Endodermal cell (in vitro differentiated cells): ENCODE measurements at regions not wholly inside any gene's neighbourhood (a gene's known extent, or its start where the extent isn't known, plus 50 kb on each side); places are given as distances from the start of the nearest gene placed in this dataset.
"Not testable (repeated sequence)": the region's sequence is repeated elsewhere in the genome, so short reads cannot be mapped to it uniquely, and the experiment has no call there.

ENCODE experiments used
- DNase-seq: peaks from one replicate; pipeline ENCODE4 v3.0.0-alpha.2; 2017
- H3K27ac ChIP-seq: 2 replicates; pipeline ENCODE4 v1.5.1; 2013; ENCODE audit warnings: mild to moderate bottlenecking, low read depth, low read length, moderate library complexity
- H3K27me3 ChIP-seq: 2 replicates; pipeline ENCODE4 v1.6.1; 2013; ENCODE audit warnings: mild to moderate bottlenecking, low read length, moderate library complexity; ENCODE audit not compliant: insufficient read depth, control insufficient read depth, poor library complexity, severe bottlenecking
- H3K36me3 ChIP-seq: 2 replicates; pipeline ENCODE4 v1.7.0; 2013; ENCODE audit warnings: mild to moderate bottlenecking, low read length, moderate library complexity; ENCODE audit not compliant: control insufficient read depth, insufficient read depth
- H3K4me1 ChIP-seq: one replicate; pipeline ENCODE4 v1.7.0; 2013; ENCODE audit warnings: low read length; ENCODE audit not compliant: control insufficient read depth, insufficient read depth
- H3K4me3 ChIP-seq: 2 replicates; pipeline ENCODE4 v1.5.1; 2013; ENCODE audit warnings: mild to moderate bottlenecking, low read length, moderate library complexity
- H3K9ac ChIP-seq: 2 replicates; pipeline ENCODE4 v1.6.1; 2013; ENCODE audit warnings: mild to moderate bottlenecking, low read length, moderate library complexity; ENCODE audit not compliant: poor library complexity, severe bottlenecking; ENCODE audit errors: extremely low read depth
- H3K9me3 ChIP-seq: 2 replicates; pipeline ENCODE4 v1.6.1; 2013; ENCODE audit warnings: mild to moderate bottlenecking, low read length, moderate library complexity; ENCODE audit not compliant: control insufficient read depth
- H3K27ac Mint-ChIP-seq: 2 replicates; pipeline ENCODE4 v1.8.0; 2020; ENCODE audit warnings: mixed read lengths
- H3K27me3 Mint-ChIP-seq: 2 replicates; pipeline ENCODE4 v1.8.0; 2021; ENCODE audit warnings: mild to moderate bottlenecking, mixed read lengths; ENCODE audit not compliant: insufficient read depth
- H3K36me3 Mint-ChIP-seq: 2 replicates; pipeline ENCODE4 v1.8.0; 2020; ENCODE audit warnings: low read depth, mixed read lengths
- H3K4me1 Mint-ChIP-seq: 2 replicates; pipeline ENCODE4 v1.8.0; 2020; ENCODE audit warnings: mixed read lengths
- H3K4me3 Mint-ChIP-seq: 2 replicates; pipeline ENCODE4 v1.8.0; 2020; ENCODE audit warnings: mild to moderate bottlenecking, moderate library complexity, mixed read lengths
- H3K9me3 Mint-ChIP-seq: 2 replicates; pipeline ENCODE4 v1.8.0; 2020; ENCODE audit warnings: mild to moderate bottlenecking, mixed read lengths
- CTCF ChIP-seq: fragments of 200-600 bp; sonication (generic); conservative IDR thresholded peaks from 2 replicates; pipeline ENCODE4 v1.5.0; 2021; ENCODE audit warnings: antibody characterized with exemption, mild to moderate bottlenecking
- WGBS, 2 experiments: methylation state at CpG; one replicate each; pipeline versions ENCODE4 v1.1.5 to v1.1.7; 2013; ENCODE audit warnings: missing lambda C conversion rate in 2 of 2, mixed read lengths in 1 of 2; ENCODE audit not compliant: insufficient coverage in 1 of 2, insufficient read length in 1 of 2; 5-methylcytosine and 5-hydroxymethylcytosine counted together

- Histone ChIP-seq H3K4me1 (no peaks in the 10 kb centered on the region), H3K4me3 (no peak overlapping the region), H3K27me3 (no peaks in the 10 kb centered on the region), H3K27ac (no peak overlapping the region), H3K9ac (no peak overlapping the region), H3K36me3 (no peaks in the 10 kb centered on the region), H3K9me3 (peaks cover 41% of the 10 kb centered on the region)
- WGBS, 2 experiments: 84 to 97% methylated on average over 4 to 6 of the region's 6 CpGs
- Mint-ChIP-seq H3K4me1 (no peaks in the 10 kb centered on the region), H3K27me3 (no peaks in the 10 kb centered on the region), H3K36me3 (no peaks in the 10 kb centered on the region), H3K4me3 (no peak overlapping the region), H3K27ac (no peak overlapping the region), H3K9me3 (peaks cover 70% of the 10 kb centered on the region)
- no peak for TF ChIP-seq CTCF
- no peak for DNase-seq
Observed at GRCh38 chr19:21621671-21622070, 116.3 kb downstream of the ZNF429 start.

- H3K36me3 Mint-ChIP-seq: no peaks in the 10 kb centered on the region
- H3K27ac ChIP-seq: no peak overlapping the region
- peaks cover 11% of the 10 kb centered on the region for H3K9me3 ChIP-seq
- no peak overlapping the region for H3K4me3 ChIP-seq
- H3K36me3 ChIP-seq: no peaks in the 10 kb centered on the region
- no peaks in the 10 kb centered on the region for H3K27me3 ChIP-seq
- H3K9me3 Mint-ChIP-seq: peaks cover 71% of the 10 kb centered on the region
- H3K9ac ChIP-seq: no peak overlapping the region
- no peaks in the 10 kb centered on the region for H3K4me1 Mint-ChIP-seq
- no peak for DNase-seq
- H3K4me3 Mint-ChIP-seq: no peak overlapping the region
- no peak for TF ChIP-seq CTCF
- WGBS, 2 experiments: 38 to 60% methylated on average over 1 to 4 of the region's 4 CpGs
- H3K4me1 ChIP-seq: no peaks in the 10 kb centered on the region
- no peak overlapping the region for H3K27ac Mint-ChIP-seq
- H3K27me3 Mint-ChIP-seq: no peaks in the 10 kb centered on the region
Observed at GRCh38 chr19:21617740-21618339, 112.4 kb downstream of the ZNF429 start.

- not testable (repeated sequence) for H3K27ac ChIP-seq, H3K27ac Mint-ChIP-seq, H3K4me1 ChIP-seq, DNase-seq, H3K36me3 Mint-ChIP-seq, H3K27me3 Mint-ChIP-seq, H3K27me3 ChIP-seq, H3K9ac ChIP-seq, H3K4me3 Mint-ChIP-seq, H3K4me1 Mint-ChIP-seq, H3K4me3 ChIP-seq, H3K36me3 ChIP-seq
- peaks cover 71% of the 10 kb centered on the region for H3K9me3 Mint-ChIP-seq
- H3K9me3 ChIP-seq: peaks cover 22% of the 10 kb centered on the region
- 91 to 92% methylated on average over 7 to 19 of the region's 19 CpGs for WGBS, 2 experiments
Observed at GRCh38 chr19:21614776-21615175, 109.4 kb downstream of the ZNF429 start.

- not testable (repeated sequence) for H3K27ac ChIP-seq, H3K4me1 ChIP-seq, H3K36me3 Mint-ChIP-seq, H3K27ac Mint-ChIP-seq, H3K4me3 Mint-ChIP-seq, H3K36me3 ChIP-seq, DNase-seq, H3K4me1 Mint-ChIP-seq, H3K27me3 Mint-ChIP-seq, H3K27me3 ChIP-seq, H3K9ac ChIP-seq, H3K4me3 ChIP-seq
- H3K9me3 Mint-ChIP-seq: peaks cover 73% of the 10 kb centered on the region
- peaks cover 22% of the 10 kb centered on the region for H3K9me3 ChIP-seq
- 11% methylated on average over 1 of the region's 2 CpGs; no CpG with 5 or more reads in 1 of the 2 experiments for WGBS, 2 experiments
Observed at GRCh38 chr19:21613201-21613600, 107.8 kb downstream of the ZNF429 start.
